Osteocyte (in vitro differentiated cells): ENCODE measurements at regions not wholly inside any gene's neighbourhood (a gene's known extent, or its start where the extent isn't known, plus 50 kb on each side); places are given as distances from the start of the nearest gene placed in this dataset.
A peak's percentile ranks its signal among the peaks of the same experiment; 100 is the strongest.

Source experiments
- DNase-seq: peaks from one replicate; pipeline ENCODE4 v3.0.0; 2021; ENCODE audit warnings: mixed read lengths; ENCODE audit not compliant: unreplicated experiment; ENCODE audit errors: extremely low spot score
- H3K27ac Mint-ChIP-seq: one replicate; pipeline ENCODE4 v1.8.0; 2021; ENCODE audit warnings: mild to moderate bottlenecking, mixed read lengths; ENCODE audit not compliant: unreplicated experiment
- H3K27me3 Mint-ChIP-seq: one replicate; pipeline ENCODE4 v1.8.0; 2021; ENCODE audit warnings: mixed read lengths; ENCODE audit not compliant: unreplicated experiment
- H3K36me3 Mint-ChIP-seq: one replicate; pipeline ENCODE4 v1.8.0; 2021; ENCODE audit warnings: mixed read lengths; ENCODE audit not compliant: unreplicated experiment
- H3K4me1 Mint-ChIP-seq: one replicate; pipeline ENCODE4 v1.8.0; 2021; ENCODE audit warnings: mixed read lengths; ENCODE audit not compliant: unreplicated experiment
- H3K4me3 Mint-ChIP-seq: one replicate; pipeline ENCODE4 v1.8.0; 2021; ENCODE audit warnings: mild to moderate bottlenecking, moderate library complexity, mixed read lengths; ENCODE audit not compliant: unreplicated experiment
- H3K9me3 Mint-ChIP-seq: one replicate; pipeline ENCODE4 v1.8.0; 2021; ENCODE audit warnings: mixed read lengths; ENCODE audit not compliant: unreplicated experiment
- CTCF ChIP-seq: fragments of 200-600 bp; sonication (generic); IDR thresholded peaks from 2 replicates; pipeline ENCODE4 v1.5.0; 2021; ENCODE audit warnings: antibody characterized with exemption, mild to moderate bottlenecking, moderate library complexity

- Mint-ChIP-seq H3K4me3 (no peak overlapping the region), H3K36me3 (no peaks in the 10 kb centered on the region), H3K9me3 (no peaks in the 10 kb centered on the region), H3K27me3 (peaks cover 3% of the 10 kb centered on the region), H3K27ac (no peak overlapping the region), H3K4me1 (no peaks in the 10 kb centered on the region)
- no peak for DNase-seq
- no peak for TF ChIP-seq CTCF
Observed at GRCh38 chrX:39437670-39438441, 636.6 kb downstream of the MID1IP1 start.

GRCh38 chrX:39438603-39439602, 637.6 kb downstream of the MID1IP1 start:
- Mint-ChIP-seq H3K27ac (no peak overlapping the region), H3K27me3 (no peaks in the 10 kb centered on the region), H3K9me3 (peaks cover 4% of the 10 kb centered on the region), H3K4me1 (no peaks in the 10 kb centered on the region), H3K36me3 (no peaks in the 10 kb centered on the region), H3K4me3 (no peak overlapping the region)
- TF ChIP-seq CTCF = peak; percentile 22
- DNase-seq = no peak

- no peak for DNase-seq
- H3K36me3 Mint-ChIP-seq = no peaks in the 10 kb centered on the region
- no peak overlapping the region for H3K27ac Mint-ChIP-seq
- peaks cover 5% of the 10 kb centered on the region for H3K9me3 Mint-ChIP-seq
- H3K4me3 Mint-ChIP-seq = no peak overlapping the region
- H3K4me1 Mint-ChIP-seq = no peaks in the 10 kb centered on the region
- TF ChIP-seq CTCF = no peak
- no peaks in the 10 kb centered on the region for H3K27me3 Mint-ChIP-seq
Observed at GRCh38 chrX:39439906-39440798, 638.9 kb downstream of the MID1IP1 start.

GRCh38 chrX:39440799-39441284, 639.6 kb downstream of the MID1IP1 start:
- no peak for TF ChIP-seq CTCF
- H3K4me1 Mint-ChIP-seq = no peaks in the 10 kb centered on the region
- H3K36me3 Mint-ChIP-seq = no peaks in the 10 kb centered on the region
- no peak for DNase-seq
- peaks cover 5% of the 10 kb centered on the region for H3K9me3 Mint-ChIP-seq
- no peak overlapping the region for H3K27ac Mint-ChIP-seq
- no peak overlapping the region for H3K4me3 Mint-ChIP-seq
- no peaks in the 10 kb centered on the region for H3K27me3 Mint-ChIP-seq
